GM12878 (cell line): ENCODE measurements at regions not wholly inside any gene's neighbourhood (a gene's known extent, or its start where the extent isn't known, plus 50 kb on each side); places are given as distances from the start of the nearest gene placed in this dataset.

Experiments used
- ATAC-seq: fragments of 200-7000 bp; cut with Tn5 transposase; 3 replicates; pipeline ENCODE4 v1.9.1; 2020; ENCODE audit warnings: mild to moderate bottlenecking, moderate library complexity
- BruUV-seq: library from RNA; stranded (reverse); fragments of 400-500 nt; replicated peaks from 2 replicates; lab custom pipeline; 2021; lab: Mats Ljungman, UMichigan
- CTCF ChIA-PET: fragments of 300-600 bp; sonication (Branson Sonifier 250); formaldehyde crosslinking; extraction: SDS; loops from one replicate; lab custom pipeline; 2021; ENCODE audit warnings: inconsistent platforms; lab: Yijun Ruan, JAX
- POLR2A ChIA-PET: fragments of 350-600 bp; formaldehyde crosslinking; extraction: SDS; loops from one replicate; lab custom pipeline; 2021; ENCODE audit warnings: inconsistent platforms; lab: Charles Lee
- RAD21 ChIA-PET: fragments of 300-600 bp; sonication (Branson Sonifier 250); formaldehyde crosslinking; loops from one replicate; lab custom pipeline; 2023; ENCODE audit warnings: antibody characterized with exemption; ENCODE audit not compliant: unreplicated experiment; lab: Charles Lee
- SMC1A ChIA-PET: fragments of 300-600 bp; sonication (Branson Sonifier 250); formaldehyde crosslinking; loops from one replicate; lab custom pipeline; 2023; ENCODE audit not compliant: unreplicated experiment, uncharacterized antibody; lab: Charles Lee
- DNase-seq: peaks from one replicate; pipeline ENCODE4 v3.0.0-alpha.2; 2011; ENCODE audit warnings: low read depth, low spot score
- FAIRE-seq: peaks from 3 replicates; lab custom pipeline; 2011; peaks lifted over from hg19 to GRCh38; lab: Jason Lieb, UNC
- H2AFZ ChIP-seq: 2 replicates; pipeline ENCODE4 v1.6.0; 2011; ENCODE audit warnings: low read depth, low read length, control low read depth; ENCODE audit not compliant: control insufficient read depth
- H3K27ac ChIP-seq: 2 replicates; pipeline ENCODE4 v1.5.1; 2011; ENCODE audit warnings: control low read depth; ENCODE audit not compliant: control insufficient read depth, insufficient read depth
- H3K27me3 ChIP-seq, 2 experiments: replicated peaks in 1 of 2; 2 replicates each; pipeline versions ENCODE4 v1.6.0 to v1.6.1; 2011; ENCODE audit warnings: low read length in 1 of 2; ENCODE audit not compliant: control insufficient read depth in 2 of 2, insufficient read depth in 2 of 2
- H3K36me3 ChIP-seq, 2 experiments: 2 replicates each; pipeline ENCODE4 v1.5.1; 2011; ENCODE audit warnings: low read length in 1 of 2; ENCODE audit not compliant: control insufficient read depth in 2 of 2, insufficient read depth in 2 of 2
- H3K4me1 ChIP-seq: 2 replicates; pipeline ENCODE4 v1.6.1; 2011; ENCODE audit warnings: mild to moderate bottlenecking, low read length, moderate library complexity, mixed read lengths; ENCODE audit not compliant: control insufficient read depth, insufficient read depth
- H3K4me2 ChIP-seq: 2 replicates; pipeline ENCODE4 v1.6.0; 2011; ENCODE audit warnings: control low read depth; ENCODE audit not compliant: control insufficient read depth, insufficient read depth
- H3K4me3 ChIP-seq: fragments of 200-600 bp; sonication (generic); 2 replicates; pipeline ENCODE4 v1.5.1; 2016
- H3K79me2 ChIP-seq: 2 replicates; pipeline ENCODE4 v1.6.0; 2011; ENCODE audit warnings: low read length; ENCODE audit not compliant: control insufficient read depth, insufficient read depth
- H3K9ac ChIP-seq: 2 replicates; pipeline ENCODE4 v1.8.0; 2011; ENCODE audit warnings: low read length, control low read depth, mixed read lengths; ENCODE audit not compliant: control insufficient read depth, insufficient read depth
- H3K9me3 ChIP-seq: replicated peaks from 3 replicates; pipeline ENCODE4 v1.5.1; 2011; ENCODE audit warnings: mild to moderate bottlenecking, low read length; ENCODE audit not compliant: control insufficient read depth, insufficient read depth
- H4K20me1 ChIP-seq: 2 replicates; pipeline ENCODE4 v1.6.0; 2011; ENCODE audit not compliant: control insufficient read depth, insufficient read depth
- JUND ChIP-seq: IDR thresholded peaks from 2 replicates; pipeline ENCODE4 v1.6.1; 2012; ENCODE audit warnings: low read depth, mild to moderate bottlenecking, low read length, improper control_type of control experiment, moderate library complexity
- MEF2A ChIP-seq: IDR thresholded peaks from 2 replicates; pipeline ENCODE4 v1.6.1; 2011; ENCODE audit warnings: low read depth, mild to moderate bottlenecking, low read length, moderate library complexity; ENCODE audit not compliant: insufficient read depth
- RELB ChIP-seq: fragments of 450-650 bp; IDR thresholded peaks from 2 replicates; pipeline ENCODE4 v1.6.1; 2017; ENCODE audit warnings: low read depth, mild to moderate bottlenecking, moderate library complexity
- TBL1XR1 ChIP-seq: IDR thresholded peaks from 2 replicates; pipeline ENCODE4 v1.6.1; 2012; ENCODE audit warnings: low read depth, low read length, improper control_type of control experiment
- YBX1 ChIP-seq: fragments of 450-650 bp; IDR thresholded peaks from 2 replicates; pipeline ENCODE4 v1.6.1; 2016; ENCODE audit warnings: antibody characterized with exemption
- ZBED1 ChIP-seq: IDR thresholded peaks from 2 replicates; pipeline ENCODE4 v1.6.1; 2016; ENCODE audit warnings: borderline replicate concordance
- ZNF217 ChIP-seq: fragments of 450-650 bp; IDR thresholded peaks from 2 replicates; pipeline ENCODE4 v1.6.1; 2017; ENCODE audit warnings: antibody characterized with exemption, mild to moderate bottlenecking
- WGBS: methylation state at CpG from one replicate; pipeline ENCODE4 v1.1.6; 2016; ENCODE audit warnings: low lambda C conversion rate; ENCODE audit not compliant: insufficient replicate concordance, insufficient coverage; ENCODE audit errors: missing lambda C conversion rate; 5-methylcytosine and 5-hydroxymethylcytosine counted together
- in situ Hi-C: fragments of 300-500 bp; cut with MboI; formaldehyde crosslinking; loops from 9 replicates; pipeline ENCODE4 v1.14.3; 2018; ENCODE audit warnings: mixed read lengths
- intact Hi-C: fragments of 100-400 bp; cut with micrococcal nuclease; formaldehyde crosslinking; loops from one replicate; pipeline ENCODE4 v1.14.2; 2022; ENCODE audit not compliant: unreplicated experiment

GRCh38 chr9:86741311-86742208 lies 205.7 kb downstream of the GAS1 start:
- no peaks in the 10 kb centered on the region for H4K20me1 ChIP-seq
- no peak overlapping the region for H3K4me3 ChIP-seq
- ChIA-PET POLR2A (no interaction called here), RAD21 (no interaction called here), SMC1A (no interaction called here), CTCF (no interaction called here)
- no TSS peak for BruUV-seq
- FAIRE-seq, result no peak
- no peak overlapping the region for H3K4me2 ChIP-seq
- TF ChIP-seq ZBED1 (no peak), JUND (no peak), ZNF217 (no peak), TBL1XR1 (no peak), MEF2A (no peak), YBX1 (no peak), RELB (no peak)
- no peaks in the 10 kb centered on the region for H3K27me3 ChIP-seq
- WGBS, result 12% methylated on average over 8 of the region's 8 CpGs
- ATAC-seq, result no peak
- no peak for DNase-seq
- H3K9ac ChIP-seq, result no peak overlapping the region
- H3K36me3 ChIP-seq, result no peaks in the 10 kb centered on the region
- H2AFZ ChIP-seq, result no peak overlapping the region
- H3K4me1 ChIP-seq, result no peaks in the 10 kb centered on the region
- H3K79me2 ChIP-seq, result no peaks in the 10 kb centered on the region
- H3K9me3 ChIP-seq, result no peaks in the 10 kb centered on the region
- no peak overlapping the region for H3K27ac ChIP-seq
- intact Hi-C loops, result no loop called here
- in situ Hi-C loops, result no loop called here
